GM23248 (cell line): ENCODE measurements at regions not wholly inside any gene's neighbourhood (a gene's known extent, or its start where the extent isn't known, plus 50 kb on each side); places are given as distances from the start of the nearest gene placed in this dataset.

Experiments used
- DNase-seq: peaks from one replicate; pipeline ENCODE4 v3.0.0-alpha.2; 2015
- H2AFZ ChIP-seq: fragments of 200-600 bp; sonication (generic); 2 replicates; pipeline ENCODE4 v1.6.1; 2016; ENCODE audit warnings: antibody characterized with exemption
- H3F3A ChIP-seq: fragments of 200-600 bp; sonication (generic); 2 replicates; pipeline ENCODE4 v1.6.1; 2016; ENCODE audit warnings: mild to moderate bottlenecking, antibody characterized with exemption, mixed run types; ENCODE audit not compliant: insufficient read depth
- H3K27ac ChIP-seq: fragments of 200-600 bp; sonication (generic); 2 replicates; pipeline ENCODE4 v1.5.1; 2016; ENCODE audit warnings: mild to moderate bottlenecking
- H3K27me3 ChIP-seq: fragments of 200-600 bp; sonication (generic); replicated peaks from 2 replicates; pipeline ENCODE4 v1.6.1; 2016; ENCODE audit warnings: mild to moderate bottlenecking; ENCODE audit not compliant: insufficient read depth
- H3K36me3 ChIP-seq: fragments of 200-600 bp; sonication (generic); 2 replicates; pipeline ENCODE4 v1.6.1; 2016; ENCODE audit warnings: low read depth, mild to moderate bottlenecking
- H3K4me1 ChIP-seq: fragments of 200-600 bp; sonication (generic); 2 replicates; pipeline ENCODE4 v1.6.1; 2016; ENCODE audit warnings: mild to moderate bottlenecking; ENCODE audit not compliant: insufficient read depth
- H3K4me2 ChIP-seq: fragments of 200-600 bp; sonication (generic); one replicate; pipeline ENCODE4 v1.6.1; 2016; ENCODE audit warnings: mild to moderate bottlenecking; ENCODE audit not compliant: unreplicated experiment
- H3K4me3 ChIP-seq: fragments of 200-600 bp; sonication (generic); 2 replicates; pipeline ENCODE4 v1.5.1; 2016; ENCODE audit warnings: mild to moderate bottlenecking
- H3K79me2 ChIP-seq: fragments of 200-600 bp; sonication (generic); 2 replicates; pipeline ENCODE4 v1.6.1; 2016; ENCODE audit warnings: mild to moderate bottlenecking; ENCODE audit not compliant: insufficient read depth
- H3K9ac ChIP-seq: fragments of 200-600 bp; sonication (generic); 2 replicates; pipeline ENCODE4 v1.6.1; 2016; ENCODE audit warnings: mild to moderate bottlenecking
- H3K9me2 ChIP-seq: fragments of 200-600 bp; sonication (generic); 2 replicates; pipeline ENCODE4 v1.6.1; 2016; ENCODE audit warnings: mixed run types, mild to moderate bottlenecking, moderate library complexity; ENCODE audit not compliant: insufficient read depth
- H3K9me3 ChIP-seq: fragments of 200-600 bp; sonication (generic); one replicate; pipeline ENCODE4 v1.6.1; 2017; ENCODE audit warnings: low read depth
- H4K20me1 ChIP-seq: fragments of 200-600 bp; sonication (generic); 2 replicates; pipeline ENCODE4 v1.6.0; 2016; ENCODE audit not compliant: insufficient read depth
- EZH2 ChIP-seq: fragments of 200-600 bp; sonication (generic); IDR thresholded peaks from 2 replicates; pipeline ENCODE4 v1.6.1; 2018; ENCODE audit warnings: antibody characterized with exemption, mild to moderate bottlenecking; ENCODE audit not compliant: insufficient read depth, poor library complexity, severe bottlenecking
- EZH2phosphoT487 ChIP-seq: fragments of 200-600 bp; sonication (generic); IDR thresholded peaks from 2 replicates; pipeline ENCODE4 v1.6.1; 2018; ENCODE audit warnings: antibody characterized with exemption, moderate library complexity, mild to moderate bottlenecking, low read depth; ENCODE audit not compliant: insufficient read depth
- whole genome bisulfite sequencing, 2 experiments: methylation state at CpG; one replicate each; pipeline ENCODE4 v1.1.6; 2015 to 2017; ENCODE audit warnings: low lambda C conversion rate in 2 of 2, low coverage in 1 of 2; ENCODE audit errors: missing lambda C conversion rate in 2 of 2; 5-methylcytosine and 5-hydroxymethylcytosine counted together
- in situ Hi-C: fragments of 300-500 bp; cut with MboI; formaldehyde crosslinking; loops from 2 replicates; pipeline ENCODE4 v1.15.0; 2020

DNA sequence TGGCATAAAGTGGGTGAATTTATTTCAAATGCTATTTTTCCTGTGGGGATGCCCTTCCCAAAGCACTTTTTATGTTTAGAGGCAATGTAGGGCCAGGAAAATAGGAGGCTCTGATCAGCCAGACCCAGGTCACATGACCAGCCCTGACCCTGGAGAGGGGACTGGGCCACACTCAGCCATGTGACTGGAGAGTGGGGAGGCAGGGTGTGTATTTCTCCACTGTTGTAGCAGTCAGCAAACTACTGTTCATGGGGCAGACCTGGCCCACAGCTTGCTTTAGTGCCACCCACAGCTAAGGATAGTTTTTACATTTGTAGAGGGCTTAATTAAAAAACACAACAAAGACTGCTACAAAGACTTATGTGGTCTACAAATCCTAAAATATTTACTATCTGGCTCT is 153.8 kb downstream of the ACTL8 start:
- TF ChIP-seq EZH2phosphoT487 (no peak), EZH2 (no peak)
- Histone ChIP-seq H3K4me1 (no peaks in the 10 kb centered on the region), H3K9ac (no peak overlapping the region), H3K36me3 (no peaks in the 10 kb centered on the region), H3K9me2 (no peaks in the 10 kb centered on the region), H3K9me3 (no peaks in the 10 kb centered on the region), H3K27me3 (peaks cover 18% of the 10 kb centered on the region), H2AFZ (no peak overlapping the region), H3K79me2 (no peaks in the 10 kb centered on the region), H3K27ac (no peak overlapping the region), H3K4me3 (no peak overlapping the region), H4K20me1 (no peaks in the 10 kb centered on the region), H3F3A (no peaks in the 10 kb centered on the region), H3K4me2 (no peak overlapping the region)
- in situ Hi-C loops, result loop anchor here (25.0 kb wide), 1 partner anchor 422 kb away; no protein-coding TSS in a partner anchor
- no peak for DNase-seq

DNA sequence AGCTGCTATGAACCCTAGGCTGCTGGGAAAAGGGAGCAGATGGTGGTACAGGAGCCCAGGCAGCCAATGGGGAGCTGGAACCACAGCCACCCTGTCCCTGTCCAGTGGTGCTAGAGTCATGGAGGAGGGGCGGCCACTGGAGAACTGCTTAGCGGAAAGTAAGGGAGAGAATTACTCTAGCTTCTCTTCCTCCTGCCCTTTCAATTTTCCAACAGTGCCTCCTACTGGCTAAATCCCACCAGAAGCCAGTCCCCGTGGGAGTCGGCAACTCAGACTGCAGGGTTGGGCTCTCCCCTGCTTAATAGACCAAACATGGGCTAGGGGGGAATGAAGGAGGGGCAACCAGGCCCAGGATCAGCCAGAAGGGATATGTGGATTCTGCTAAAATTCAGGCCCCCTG is 154.5 kb downstream of the ACTL8 start:
- H3K4me1 ChIP-seq, result no peaks in the 10 kb centered on the region
- in situ Hi-C loops, result loop anchor here (10.0 to 25.0 kb wide), 2 partner anchors 245 to 422 kb away; no protein-coding TSS in a partner anchor

DNA sequence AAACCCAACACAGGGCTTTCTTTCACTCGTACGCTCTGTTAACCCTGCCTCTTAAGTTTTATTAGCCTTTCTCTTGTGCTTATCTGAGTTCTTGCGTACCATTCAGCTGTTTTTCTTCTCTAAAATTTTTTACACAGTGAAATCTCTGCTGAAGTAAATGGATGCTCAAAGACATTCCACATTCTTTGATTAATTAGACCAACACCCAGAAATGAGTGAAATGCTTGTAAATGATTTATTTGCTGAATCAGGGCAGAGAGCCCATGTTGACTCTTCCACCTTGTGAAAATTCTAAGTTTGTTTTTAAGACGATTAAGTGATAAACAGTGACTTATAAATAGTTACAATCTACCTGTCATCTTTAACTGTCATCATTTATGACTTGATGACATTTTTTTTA is 156.7 kb downstream of the ACTL8 start:
- H3K4me2 ChIP-seq, result no peak overlapping the region
- H3F3A ChIP-seq, result no peaks in the 10 kb centered on the region
- no peak overlapping the region for H2AFZ ChIP-seq
- TF ChIP-seq EZH2 (no peak), EZH2phosphoT487 (no peak)
- no peaks in the 10 kb centered on the region for H3K4me1 ChIP-seq
- no peak overlapping the region for H3K9ac ChIP-seq
- no peak overlapping the region for H3K27ac ChIP-seq
- WGBS, 2 experiments, result 57 to 59% methylated on average over 4 of the region's 4 CpGs
- in situ Hi-C loops, result loop anchor here (10.0 to 25.0 kb wide), 2 partner anchors 247 to 424 kb away; no protein-coding TSS in a partner anchor
- H3K4me3 ChIP-seq, result no peak overlapping the region
- H4K20me1 ChIP-seq, result no peaks in the 10 kb centered on the region
- H3K9me2 ChIP-seq, result no peaks in the 10 kb centered on the region
- no peak for DNase-seq
- H3K9me3 ChIP-seq, result no peaks in the 10 kb centered on the region
- H3K36me3 ChIP-seq, result no peaks in the 10 kb centered on the region
- H3K27me3 ChIP-seq, result peaks cover 39% of the 10 kb centered on the region
- H3K79me2 ChIP-seq, result no peaks in the 10 kb centered on the region

More for the DNA sequence above, 154.5 kb downstream of the ACTL8 start:
- Histone ChIP-seq H3K27ac (no peak overlapping the region), H4K20me1 (no peaks in the 10 kb centered on the region), H3F3A (no peaks in the 10 kb centered on the region), H3K36me3 (no peaks in the 10 kb centered on the region), H3K27me3 (peaks cover 23% of the 10 kb centered on the region), H2AFZ (no peak overlapping the region), H3K9me3 (no peaks in the 10 kb centered on the region), H3K79me2 (no peaks in the 10 kb centered on the region), H3K9ac (no peak overlapping the region), H3K4me3 (no peak overlapping the region), H3K4me2 (no peak overlapping the region), H3K9me2 (no peaks in the 10 kb centered on the region)
- DNase-seq, result peak; percentile 46
- TF ChIP-seq EZH2phosphoT487 (no peak), EZH2 (no peak)
- 13 to 30% methylated on average over 4 of the region's 4 CpGs for WGBS, 2 experiments

DNA sequence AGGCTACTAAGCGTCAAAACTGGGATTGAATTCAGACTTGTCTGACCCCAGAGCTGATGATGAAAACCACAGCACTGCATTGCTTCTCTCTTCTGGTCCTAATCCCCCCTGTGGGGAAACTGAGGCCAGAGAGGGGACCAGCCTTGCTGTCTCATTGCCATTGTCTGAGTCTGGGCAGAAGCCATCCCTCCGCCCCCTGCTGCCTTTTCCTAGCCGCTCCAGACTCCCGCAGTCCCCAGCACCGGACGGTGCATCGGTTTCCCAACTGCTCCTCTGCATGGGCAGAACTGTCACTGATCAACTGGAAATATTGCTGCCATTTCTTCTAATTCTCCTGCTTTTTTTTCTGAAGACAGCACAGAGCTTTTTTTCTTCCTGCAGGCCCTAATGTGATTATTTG is 157.4 kb downstream of the ACTL8 start:
- Histone ChIP-seq H3K9me2 (no peaks in the 10 kb centered on the region), H3F3A (no peaks in the 10 kb centered on the region), H3K4me2 (no peak overlapping the region), H3K79me2 (no peaks in the 10 kb centered on the region), H2AFZ (no peak overlapping the region), H3K27me3 (peaks cover 39% of the 10 kb centered on the region), H3K27ac (no peak overlapping the region), H4K20me1 (no peaks in the 10 kb centered on the region), H3K36me3 (no peaks in the 10 kb centered on the region), H3K4me1 (no peaks in the 10 kb centered on the region), H3K9me3 (no peaks in the 10 kb centered on the region), H3K4me3 (no peak overlapping the region), H3K9ac (no peak overlapping the region)
- in situ Hi-C loops, result loop anchor here (10.0 to 25.0 kb wide), 2 partner anchors 248 to 425 kb away; no protein-coding TSS in a partner anchor
- 74 to 77% methylated on average over 7 of the region's 7 CpGs for WGBS, 2 experiments
- DNase-seq, result no peak
- TF ChIP-seq EZH2phosphoT487 (no peak), EZH2 (no peak)
